Epidermal melanocyte (primary cell): ENCODE measurements at regions not wholly inside any gene's neighbourhood (a gene's known extent, or its start where the extent isn't known, plus 50 kb on each side); places are given as distances from the start of the nearest gene placed in this dataset.

Experiments
- DNase-seq: peaks from one replicate; pipeline ENCODE4 v3.0.0; 2011; ENCODE audit warnings: low spot score; ENCODE audit not compliant: insufficient read length

DNA sequence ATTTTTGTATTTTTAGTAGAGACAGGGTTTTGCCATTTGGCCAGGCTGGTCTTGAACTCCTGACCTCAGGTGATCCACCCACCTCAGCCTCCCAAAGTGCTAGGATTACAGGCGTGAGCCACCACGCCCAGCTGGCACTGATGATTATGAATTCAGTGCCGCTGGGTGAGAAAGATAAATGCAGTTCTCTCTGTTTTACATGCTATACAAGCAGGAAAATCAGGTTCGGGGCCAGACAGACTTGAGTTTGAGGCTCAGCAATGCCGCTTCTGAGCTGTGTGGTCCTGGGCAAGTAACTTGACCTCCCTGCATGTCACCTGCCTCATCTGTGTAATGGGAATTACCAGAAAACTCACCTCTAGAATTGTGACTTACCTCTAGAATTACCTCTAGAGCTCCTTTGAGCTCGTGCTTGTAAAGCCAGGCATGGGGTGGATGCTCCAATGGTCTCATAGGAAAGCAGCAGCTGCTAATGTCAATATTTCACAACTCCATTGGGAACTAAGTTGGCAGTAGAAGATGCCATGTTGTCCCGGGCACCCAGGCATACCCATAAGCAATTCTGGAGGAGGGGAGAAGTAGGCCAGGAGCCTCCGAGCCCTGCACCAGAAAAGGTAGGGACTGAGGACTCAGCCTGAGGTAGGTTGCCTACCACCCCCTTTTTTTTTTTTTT lies 119.8 kb upstream of the SLC25A33 start:
- DNase-seq = no peak

DNA sequence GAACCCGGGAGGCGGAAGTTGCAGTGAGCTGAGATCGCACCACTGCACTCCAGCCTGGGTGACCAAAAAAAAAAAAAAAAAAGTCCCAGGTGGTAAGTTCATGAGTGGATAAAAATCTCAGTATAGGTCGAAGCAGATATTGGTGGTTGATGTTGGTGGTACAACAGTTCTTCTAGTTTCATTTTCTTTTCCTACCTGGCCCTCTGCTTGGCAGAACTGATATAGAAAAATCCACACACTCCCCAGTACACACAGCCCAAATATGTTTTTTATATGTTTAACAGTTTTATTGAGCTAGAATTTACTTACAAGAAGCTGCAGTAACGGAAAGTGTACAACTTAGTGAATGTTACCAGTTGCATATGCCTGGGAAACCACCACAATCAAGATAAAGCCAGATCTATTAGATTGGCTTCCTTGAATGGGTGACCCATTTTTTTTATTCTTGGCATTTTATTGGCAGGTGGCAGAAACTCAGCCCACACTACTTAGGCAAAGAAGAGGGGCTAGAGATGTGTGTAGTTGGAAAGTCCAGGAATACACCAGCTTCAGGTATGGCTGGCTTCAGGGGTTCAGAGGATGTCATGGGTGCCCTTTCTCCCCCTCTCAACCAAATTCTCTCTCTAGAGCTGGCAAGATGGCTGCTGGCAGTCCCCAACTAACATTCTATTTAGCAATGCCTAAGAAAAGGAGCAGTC lies 118.3 kb upstream of the SLC25A33 start:
- DNase-seq = no peak

DNA sequence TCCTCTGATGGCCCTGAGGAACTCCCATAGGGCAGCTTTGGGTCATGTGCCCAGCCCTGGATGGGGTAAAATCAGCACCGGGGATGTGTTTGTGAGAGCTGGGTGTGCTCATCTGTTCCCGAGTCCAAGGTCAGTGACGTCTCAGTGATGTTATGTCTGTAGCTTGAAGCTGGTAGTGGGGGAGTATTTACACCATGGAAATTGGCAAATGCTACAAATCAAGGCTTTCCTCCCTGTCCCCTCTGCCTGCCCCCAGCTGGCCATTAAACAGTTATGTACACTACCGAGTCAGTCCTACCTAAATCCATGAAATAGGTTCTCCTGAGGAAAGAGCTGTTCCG lies 117.8 kb upstream of the SLC25A33 start:
- no peak for DNase-seq

DNA sequence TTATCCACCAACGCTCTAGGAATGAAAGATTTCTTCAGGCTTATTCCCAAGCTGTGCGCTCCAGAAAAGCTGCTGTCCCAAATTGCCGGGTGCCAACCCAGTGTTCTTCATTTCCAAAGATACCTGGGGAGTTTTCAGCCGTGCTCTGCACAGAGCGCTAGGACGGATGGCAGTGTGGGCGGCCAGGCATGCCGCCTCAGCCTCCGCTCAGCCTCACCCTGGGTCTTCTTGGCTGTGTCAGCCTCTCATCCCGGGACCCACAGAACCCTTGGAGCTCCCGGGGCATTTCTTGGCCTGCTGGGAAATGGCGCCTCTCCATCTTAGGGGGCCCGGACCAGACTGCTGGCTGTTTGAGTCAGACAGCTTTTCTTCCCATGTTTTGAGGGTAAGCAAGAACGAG lies 116.9 kb upstream of the SLC25A33 start:
- DNase-seq = no peak

DNA sequence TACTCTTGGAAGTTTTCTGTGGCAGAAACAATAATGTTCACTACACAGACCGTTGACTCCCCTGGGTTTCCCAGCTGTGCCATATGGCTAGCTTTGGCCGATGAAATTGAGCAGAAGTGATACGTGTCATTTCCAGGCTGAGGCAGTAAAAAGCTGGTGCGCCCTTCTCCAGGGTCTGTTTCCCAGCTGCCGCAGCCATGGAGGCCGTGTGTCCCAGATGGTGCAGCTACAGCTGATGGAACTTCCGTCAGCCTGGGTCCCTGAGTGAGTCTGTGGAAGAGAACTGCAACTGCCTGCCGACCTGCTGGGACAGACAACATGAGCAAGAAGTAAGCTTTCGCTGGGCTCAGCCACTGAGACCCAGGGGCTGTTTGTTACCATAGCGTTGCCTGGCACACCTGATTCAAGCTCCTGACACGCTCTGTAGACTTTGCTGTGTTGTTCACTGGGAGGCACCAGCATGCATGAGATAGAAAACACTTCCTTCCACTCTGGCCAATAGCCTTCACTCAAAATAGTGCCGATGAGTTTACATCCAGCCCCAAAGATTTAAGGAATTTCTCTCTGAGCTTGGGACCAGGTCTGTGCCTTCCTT lies 116.3 kb upstream of the SLC25A33 start:
- DNase-seq = no peak

DNA sequence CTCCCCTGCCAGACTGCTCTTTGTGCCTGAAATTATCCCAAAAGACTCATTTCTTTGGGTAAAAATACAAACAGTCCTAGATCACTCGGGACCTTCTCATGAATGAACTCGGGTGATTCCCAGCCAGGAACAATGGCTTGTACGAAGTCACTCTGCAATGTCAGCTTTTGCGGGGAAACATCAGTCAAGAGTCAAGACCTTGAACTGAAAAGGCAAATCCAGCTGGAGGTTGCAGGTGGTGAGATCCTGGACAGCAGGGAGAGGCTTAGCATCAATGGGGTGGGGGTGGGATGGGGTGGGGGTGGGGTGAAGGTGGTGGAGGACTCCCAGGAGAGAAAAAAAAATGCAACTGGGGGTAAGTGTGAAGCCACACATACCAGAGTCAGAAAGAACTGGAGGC lies 115.0 kb upstream of the SLC25A33 start:
- DNase-seq = no peak

DNA sequence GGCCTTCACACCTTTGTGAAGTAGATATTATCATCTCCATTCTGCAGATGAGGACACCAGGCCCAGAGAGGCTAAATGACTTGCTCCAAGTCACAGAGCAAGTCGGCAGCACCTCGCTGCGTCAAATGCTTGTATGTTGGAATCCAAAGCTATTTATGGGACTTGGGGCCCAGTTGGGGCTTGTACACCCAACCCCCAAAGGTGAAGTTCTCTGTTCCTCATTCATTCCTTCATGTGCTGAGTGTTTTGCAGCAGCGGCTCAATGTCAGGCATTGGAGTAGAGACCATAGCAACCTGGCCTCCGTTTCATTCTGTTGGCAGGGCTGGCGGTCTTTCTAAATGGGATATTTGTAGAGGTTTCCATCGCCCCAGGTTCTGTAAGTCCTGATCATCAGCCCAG lies 113.4 kb upstream of the SLC25A33 start:
- DNase-seq = no peak

DNA sequence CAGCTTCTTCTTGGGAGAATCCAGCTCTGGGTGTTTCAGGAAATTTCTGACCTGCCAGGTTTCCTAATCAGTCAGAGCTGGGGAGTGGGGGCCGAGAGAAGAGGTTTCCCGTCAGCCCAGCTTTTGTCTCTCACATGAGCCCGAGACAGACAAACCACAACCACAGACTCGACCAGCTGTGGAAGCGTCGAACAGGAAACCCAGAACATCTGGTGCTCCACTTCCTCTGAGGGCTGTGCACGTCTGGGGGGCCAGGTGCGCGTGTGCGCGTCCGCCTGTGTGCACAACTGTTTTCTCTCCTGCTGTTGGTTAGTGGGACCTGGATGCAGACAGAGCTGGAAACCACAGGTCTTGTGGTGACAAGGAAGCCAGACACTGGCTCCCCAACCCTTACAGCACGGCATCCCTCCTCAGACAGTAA lies 113.0 kb upstream of the SLC25A33 start:
- no peak for DNase-seq

DNA sequence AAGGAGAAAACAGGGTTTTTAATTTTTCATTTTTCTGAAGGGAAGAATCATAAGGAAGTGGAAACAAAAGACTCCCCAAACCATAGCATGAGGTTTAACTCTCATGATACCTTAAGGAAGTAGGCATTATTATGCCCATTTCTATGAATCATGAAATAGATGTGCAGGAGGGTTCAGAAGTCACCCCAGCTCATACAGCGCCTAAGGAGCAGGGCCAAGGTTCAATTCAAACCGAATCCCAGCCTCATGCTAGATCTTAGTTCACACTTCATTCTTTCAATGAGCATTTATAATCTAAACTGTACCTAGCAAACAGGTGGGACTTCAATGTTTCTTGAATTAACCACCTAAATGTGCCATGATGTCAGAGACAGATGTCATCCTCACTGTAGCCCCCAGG lies 111.9 kb upstream of the SLC25A33 start:
- DNase-seq = no peak

DNA sequence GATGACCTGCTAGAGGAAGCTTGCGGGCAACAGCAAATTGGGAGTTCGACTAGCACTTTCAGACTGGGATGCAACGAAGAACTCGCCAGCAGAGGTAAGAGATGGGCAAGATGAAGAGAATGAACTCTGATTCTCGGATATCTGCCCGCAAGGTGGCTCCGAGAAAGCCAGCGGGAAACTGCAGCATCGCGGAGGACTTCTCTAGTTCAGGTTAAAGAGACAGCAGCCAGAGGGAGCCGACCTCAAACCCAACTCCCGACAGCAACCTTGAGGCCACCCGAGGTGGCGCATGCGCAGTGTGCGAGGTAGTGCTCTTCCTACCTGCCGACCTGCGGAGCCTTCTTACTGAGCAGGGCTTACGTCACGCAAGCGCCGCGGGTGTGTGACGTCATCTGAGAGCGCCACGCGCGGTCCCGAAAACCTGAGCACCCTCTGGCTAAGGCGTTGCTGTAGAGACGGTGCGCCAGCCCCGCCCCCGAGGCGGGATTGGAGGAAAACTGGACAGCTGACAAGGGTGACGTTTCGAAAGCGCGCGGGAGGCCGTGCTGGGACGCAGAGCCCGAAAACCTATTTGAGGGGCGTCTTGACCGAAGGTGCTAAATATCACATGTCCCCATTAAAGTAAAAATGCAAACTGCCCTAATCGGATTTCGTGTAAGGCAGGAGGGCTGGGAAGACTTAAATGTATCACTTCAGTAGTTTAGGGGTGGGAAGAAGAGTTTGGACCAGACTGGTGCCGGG lies 110.5 kb upstream of the SLC25A33 start:
- DNase-seq = peak; percentile 96

DNA sequence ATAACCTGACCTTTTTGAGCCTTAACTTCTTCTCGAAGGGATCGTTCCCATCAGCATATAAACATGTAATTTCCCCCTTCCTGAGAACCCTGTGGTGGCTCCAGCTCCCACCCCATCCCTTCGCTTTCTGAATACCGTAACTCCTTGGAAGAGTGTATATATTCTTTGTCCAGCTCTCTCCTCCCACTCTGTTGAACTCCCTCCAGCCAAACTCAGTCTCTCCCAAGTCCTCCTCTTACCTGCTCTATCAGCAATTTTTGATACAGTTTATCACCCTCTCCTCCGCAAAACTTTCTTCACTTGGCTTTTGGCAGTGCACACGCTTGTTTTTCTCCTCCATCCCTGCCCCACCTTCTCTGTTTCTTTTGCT lies 109.9 kb upstream of the SLC25A33 start:
- no peak for DNase-seq

DNA sequence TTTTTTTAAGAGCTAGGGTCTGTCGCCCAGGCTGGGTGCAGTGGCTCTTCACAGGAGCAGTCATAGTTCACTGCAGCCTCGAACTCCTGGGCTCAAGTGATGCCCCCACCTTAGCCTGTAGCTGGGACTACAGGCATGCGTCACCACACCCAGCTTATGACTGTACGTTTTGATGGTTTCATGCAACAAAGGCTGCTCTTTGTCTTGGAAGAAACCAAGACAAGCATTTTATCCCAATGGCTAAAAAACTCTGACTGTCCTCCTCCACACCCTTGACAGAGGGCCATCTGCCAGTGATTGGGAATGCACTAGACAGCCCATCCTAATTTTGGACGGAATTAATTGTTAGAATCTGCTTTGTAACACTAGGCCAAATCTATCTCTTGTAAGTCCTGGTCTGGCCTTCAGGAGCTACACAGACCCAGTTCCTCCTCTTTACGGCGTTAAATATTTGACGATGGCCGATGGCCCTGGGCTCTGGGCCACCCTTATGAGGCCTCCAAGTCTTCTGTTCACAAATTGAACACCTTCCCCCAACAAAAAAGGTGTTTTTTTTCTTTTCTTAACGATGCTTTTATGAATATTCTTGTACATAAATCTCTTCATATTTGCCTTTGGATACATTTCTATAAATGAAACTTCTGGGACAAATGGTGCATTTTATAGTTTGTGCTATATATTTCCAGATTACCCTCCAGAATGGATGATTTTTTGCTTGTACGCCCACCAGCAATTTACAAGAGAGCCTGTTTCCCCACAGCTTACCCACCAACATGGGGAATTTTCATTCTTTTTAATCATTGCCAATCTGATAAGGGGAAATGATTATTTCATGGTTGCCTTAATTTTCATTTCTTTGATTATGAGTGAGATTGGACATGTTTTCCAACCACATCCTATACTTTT lies 104.8 kb upstream of the SLC25A33 start:
- no peak for DNase-seq

DNA sequence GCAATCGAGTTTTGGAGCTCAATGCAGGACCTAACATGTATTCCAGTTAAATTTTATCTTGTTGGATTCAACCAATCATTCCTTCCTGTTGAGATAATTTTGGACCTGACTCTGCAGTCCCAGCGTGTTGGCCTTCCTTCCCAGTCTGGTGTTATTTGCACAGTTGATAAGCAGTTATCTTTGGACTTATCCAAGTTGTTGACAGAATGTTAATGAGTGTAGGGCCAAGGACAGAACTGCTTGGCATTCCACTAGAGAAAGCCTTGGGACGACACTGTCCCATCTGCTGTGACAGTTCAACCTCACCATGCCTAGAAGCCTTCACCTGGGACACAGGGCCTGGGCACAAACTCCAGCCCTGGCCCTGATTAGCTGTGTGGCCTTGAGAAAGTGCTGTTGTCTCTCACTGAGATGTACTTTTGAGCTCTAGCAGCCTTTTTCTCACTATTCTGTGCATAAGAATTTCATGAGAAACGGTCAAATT lies 104.1 kb upstream of the SLC25A33 start:
- no peak for DNase-seq

DNA sequence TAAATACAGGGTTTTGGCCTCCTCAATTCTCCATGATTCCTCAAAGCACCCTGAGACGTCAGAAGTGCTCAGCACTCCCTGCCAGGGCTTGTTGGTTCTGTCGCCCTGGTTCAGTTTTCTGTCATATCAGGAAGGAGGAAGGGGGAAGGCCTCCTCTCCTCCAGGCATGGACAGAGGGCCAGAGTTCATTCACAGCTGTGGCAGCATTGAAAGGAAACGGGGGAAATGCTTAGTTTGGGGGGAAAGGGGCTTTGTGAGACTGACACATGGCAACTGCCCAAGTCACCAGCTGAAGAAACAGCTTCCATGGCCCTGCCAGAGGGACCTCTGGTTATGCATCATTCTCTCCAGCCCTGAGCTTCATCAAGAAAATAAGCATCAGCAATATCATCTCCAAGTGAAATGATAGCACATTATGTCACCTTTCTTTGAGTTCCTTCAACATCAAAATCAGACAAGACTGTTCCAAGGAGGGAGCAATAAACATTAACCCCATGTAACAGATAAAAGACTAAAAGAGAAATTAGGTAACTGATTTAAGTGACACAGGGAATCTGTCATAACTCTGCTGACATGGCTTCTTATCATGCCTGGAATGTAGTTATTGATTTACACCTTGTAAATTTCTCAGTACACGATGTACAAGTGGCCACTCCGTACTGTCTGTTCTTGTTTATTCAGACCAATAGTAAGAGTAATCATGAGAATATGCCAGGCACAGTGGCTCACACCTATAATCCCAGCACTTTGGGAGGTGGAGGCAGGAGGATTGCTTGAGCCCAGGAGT lies 103.2 kb upstream of the SLC25A33 start:
- no peak for DNase-seq

DNA sequence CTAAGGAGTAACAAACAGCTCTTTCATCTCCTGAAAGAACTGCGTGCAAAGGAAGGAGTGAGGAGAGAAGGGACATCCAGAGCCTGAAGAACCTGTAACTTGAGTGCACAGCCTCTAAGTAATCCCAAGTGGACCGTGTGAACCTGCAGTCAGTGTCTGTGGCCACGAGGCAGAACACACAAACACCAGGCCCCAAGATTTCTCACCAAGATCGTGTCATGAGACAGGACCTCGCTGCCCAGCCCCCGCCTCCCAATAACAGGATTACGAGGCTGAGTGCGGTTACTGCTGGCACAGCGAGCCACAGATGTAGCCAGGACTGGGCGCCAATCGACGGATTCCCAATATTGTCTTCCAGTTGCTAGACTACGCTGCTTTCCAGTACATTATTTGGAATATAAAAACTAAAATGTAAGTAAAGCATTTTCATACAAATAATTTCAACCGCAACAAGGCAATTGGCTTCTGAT lies 101.3 kb upstream of the SLC25A33 start:
- DNase-seq = no peak

DNA sequence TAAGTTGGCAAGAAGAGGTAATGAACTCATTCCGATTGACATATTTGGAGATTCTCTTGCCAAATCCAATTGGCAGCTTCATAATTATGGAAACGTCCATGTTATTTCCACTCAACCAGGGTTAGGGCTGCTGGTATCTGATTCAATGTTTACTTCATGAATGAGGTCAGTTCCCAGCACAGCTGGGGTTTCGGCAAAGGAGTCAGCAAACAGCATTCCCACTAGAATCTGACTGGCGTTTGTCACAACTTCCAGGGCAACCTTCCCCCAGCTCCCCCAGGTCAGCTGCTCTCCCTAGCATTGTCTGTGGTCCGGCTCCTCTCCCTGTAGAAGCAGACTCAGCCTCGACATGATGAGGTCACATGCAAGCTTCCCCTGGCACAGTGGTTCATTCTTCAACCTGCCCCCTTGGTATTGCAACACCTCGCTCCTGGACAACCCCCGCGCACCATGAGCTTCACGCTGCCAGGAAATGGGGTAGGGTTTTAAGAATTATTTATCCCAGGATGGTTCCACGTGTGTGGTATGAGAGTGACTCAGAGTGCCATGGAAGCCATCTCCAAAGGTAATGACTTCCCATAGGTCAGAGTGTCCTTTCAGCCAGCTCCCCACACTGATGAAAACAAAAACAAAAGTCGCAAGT lies 100.7 kb upstream of the SLC25A33 start:
- no peak for DNase-seq

DNA sequence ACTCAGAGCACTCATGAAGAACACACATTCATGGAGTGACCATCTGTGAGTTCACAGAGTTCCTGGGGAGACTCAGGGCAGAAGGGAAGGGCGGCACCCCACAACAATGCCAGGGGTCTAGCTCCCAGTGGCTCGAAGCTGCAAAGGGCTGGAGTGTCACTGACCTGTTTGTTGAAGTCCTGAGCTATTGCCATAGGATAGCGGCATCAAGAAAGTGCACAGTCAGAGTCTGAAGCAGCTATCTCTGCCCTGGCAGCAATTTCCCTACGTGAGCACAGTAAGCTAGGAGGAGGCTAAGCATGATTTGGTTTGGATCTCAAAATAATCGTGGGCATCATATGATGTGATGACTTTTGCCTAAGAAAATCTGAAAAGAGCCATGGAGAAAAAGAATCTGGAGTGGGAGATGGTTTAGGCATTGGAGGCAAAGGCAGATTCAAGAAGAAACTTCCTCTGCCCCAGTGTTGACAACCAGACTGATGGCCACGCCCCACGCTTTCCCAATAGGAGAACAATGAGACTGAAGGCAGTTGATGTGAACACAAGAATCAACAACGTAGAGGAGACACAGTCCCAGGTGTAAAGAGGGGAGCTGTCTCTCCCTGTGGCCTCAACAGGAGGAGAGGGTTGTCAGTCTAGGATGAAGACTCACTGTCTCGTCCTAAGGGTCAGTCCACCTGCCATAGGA lies 100.0 kb upstream of the SLC25A33 start:
- no peak for DNase-seq

DNA sequence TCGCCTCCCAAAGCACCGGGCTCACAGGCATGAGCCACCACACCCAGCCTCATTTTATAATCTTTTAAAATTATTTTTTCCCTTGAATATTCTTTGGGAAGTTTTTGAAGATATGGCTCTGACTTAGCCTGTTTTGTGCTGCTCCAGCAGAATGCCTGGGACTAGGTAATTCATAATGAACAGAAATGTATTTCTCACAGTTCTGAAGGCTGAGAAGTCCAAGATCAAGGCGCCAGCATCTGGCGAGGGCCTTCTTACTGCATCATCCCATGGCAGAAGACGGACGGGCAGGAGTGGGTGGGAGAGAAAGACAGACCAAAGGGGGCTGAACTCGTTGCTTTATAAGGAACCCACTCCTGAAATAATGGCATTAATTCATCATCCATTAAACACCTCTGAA lies 99.0 kb upstream of the SLC25A33 start:
- no peak for DNase-seq

DNA sequence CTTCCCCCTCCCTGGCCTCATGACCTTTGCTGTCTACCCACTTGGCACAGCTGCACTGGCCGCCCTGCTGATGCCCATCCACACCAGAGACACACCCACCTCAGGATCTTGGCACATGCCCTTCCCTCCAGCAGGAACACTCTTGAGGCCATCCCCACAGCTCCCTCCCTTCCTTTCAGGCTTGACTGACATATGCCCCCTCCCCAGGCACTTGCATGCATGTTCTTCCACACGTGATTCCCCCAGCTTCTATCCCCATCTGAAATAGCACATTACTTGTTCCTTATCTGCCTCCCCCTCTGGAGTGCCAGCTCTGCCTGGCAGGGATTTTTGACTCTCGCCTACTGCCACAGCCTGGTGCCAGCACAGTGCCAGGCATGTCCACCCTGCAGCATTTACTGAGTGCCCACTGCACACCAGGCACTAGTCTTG lies 98.5 kb upstream of the SLC25A33 start:
- DNase-seq = no peak
